ENCODE measurements at regions not wholly inside any gene's neighbourhood (a gene's known extent, or its start where the extent isn't known, plus 50 kb on each side); places are given as distances from the start of the nearest gene placed in this dataset.
"Not testable (repeated sequence)": the region's sequence is repeated elsewhere in the genome, so short reads cannot be mapped to it uniquely, and the experiment has no call there.

DNA sequence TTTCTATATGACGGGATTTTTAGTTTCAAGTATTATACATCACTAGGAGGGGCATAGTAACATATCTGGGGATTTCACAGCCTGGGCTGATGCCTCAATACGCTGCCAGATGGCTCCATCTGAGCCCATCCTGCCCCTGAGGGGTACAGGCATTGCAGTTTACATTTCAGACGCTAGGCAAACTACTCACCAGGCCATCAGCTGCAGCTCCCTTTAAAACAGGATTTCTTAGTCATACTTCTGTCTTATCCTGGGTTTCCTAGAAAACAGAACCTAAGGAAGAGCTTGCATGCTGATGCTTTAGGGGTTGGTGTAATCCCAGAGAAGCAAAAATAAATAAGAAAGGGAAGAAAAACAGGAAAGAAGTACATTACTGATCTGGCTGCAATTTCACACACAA, 372.8 kb upstream of the PIK3R1 start:
- no peaks in the 10 kb centered on the region for H3K27me3 ChIP-seq (ENCODE audit: control insufficient read depth in 1 of 2, insufficient read depth in 1 of 2, low read length in 2 of 2)
- H2AFZ ChIP-seq (ENCODE audit: low read depth, low read length) = no peak overlapping the region

GRCh38 chr5:67837225-67837624, 378.3 kb upstream of the PIK3R1 start:
- WGBS = no CpG with 5 or more reads among the region's 3 CpGs

More for the DNA sequence above, 372.8 kb upstream of the PIK3R1 start:
- no peak overlapping the region for H2BK15ac ChIP-seq (ENCODE audit: low read depth, poor library complexity, severe bottlenecking)
- H3K18ac ChIP-seq (ENCODE audit: low read depth in 1 of 2, low read length in 2 of 2) = no peak overlapping the region
- 78% methylated on average over 2 of the region's 3 CpGs for WGBS
- DNase-seq = peak; percentile 47
- no peaks in the 10 kb centered on the region for H3K9me3 ChIP-seq (ENCODE audit: control insufficient read depth, low read length)
- no peak overlapping the region for H3K14ac ChIP-seq (ENCODE audit: low read length in 2 of 2)
- no peak overlapping the region for H3K9ac ChIP-seq (ENCODE audit: low read length)
- no peaks in the 10 kb centered on the region for H3K79me1 ChIP-seq (replicated peaks; ENCODE audit: low read length, poor library complexity, severe bottlenecking)
- H3K4me2 ChIP-seq (ENCODE audit: low read length, poor library complexity, severe bottlenecking) = no peak overlapping the region
- no peak overlapping the region for H3K4me3 ChIP-seq (ENCODE audit: insufficient read depth in 1 of 2, low read depth in 1 of 2, low read length in 2 of 2)
- no peaks in the 10 kb centered on the region for H3K36me3 ChIP-seq (ENCODE audit: control insufficient read depth in 1 of 2, insufficient read depth in 2 of 2, low read depth in 1 of 2, low read length in 2 of 2)
- no peak overlapping the region for H3K4ac ChIP-seq (ENCODE audit: low read depth in 1 of 2, low read length in 2 of 2)
- H2BK12ac ChIP-seq (ENCODE audit: low read length in 2 of 2) = peak overlapping the region in 1 of 2 experiments; percentile 60
- H3K27ac ChIP-seq (ENCODE audit: low read length, poor library complexity, severe bottlenecking) = no peak overlapping the region
- no peak overlapping the region for H2BK5ac ChIP-seq (ENCODE audit: low read depth, low read length, poor library complexity, severe bottlenecking)
- H3K4me1 ChIP-seq (ENCODE audit: control insufficient read depth, insufficient read depth, low read depth, low read length) = no peaks in the 10 kb centered on the region
- no peak overlapping the region for H2AK5ac ChIP-seq (ENCODE audit: low read length, severe bottlenecking)
- H4K91ac ChIP-seq (ENCODE audit: low read length) = no peak overlapping the region
- H3K23ac ChIP-seq (ENCODE audit: low read length in 2 of 2) = no peak overlapping the region
- no peak overlapping the region for H2BK120ac ChIP-seq (ENCODE audit: low read depth, low read length)
- H4K8ac ChIP-seq (ENCODE audit: low read length) = no peak overlapping the region

DNA sequence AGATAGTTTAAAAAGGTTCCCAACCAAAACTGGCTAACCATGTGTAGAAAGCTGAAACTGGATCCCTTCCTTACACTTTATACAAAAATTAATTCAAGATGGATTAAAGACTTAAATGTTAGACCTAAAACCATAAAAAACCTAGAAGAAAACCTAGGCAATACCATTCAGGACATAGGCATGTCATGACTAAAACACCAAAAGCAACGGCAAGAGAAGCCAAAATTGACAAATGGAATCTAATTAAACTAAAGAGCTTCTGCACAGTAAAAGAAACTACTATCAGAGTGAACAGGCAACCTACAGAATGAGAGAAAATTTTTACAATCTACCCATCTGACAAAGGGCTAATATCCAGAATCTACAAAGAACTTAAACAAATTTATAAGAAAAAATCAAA, 379.1 kb upstream of the PIK3R1 start:
- not testable (repeated sequence) for H2AFZ ChIP-seq (ENCODE audit: low read depth, low read length); H3K23ac ChIP-seq (ENCODE audit: low read length in 2 of 2); H3K4me1 ChIP-seq (ENCODE audit: control insufficient read depth, insufficient read depth, low read depth, low read length); H3K9me3 ChIP-seq (ENCODE audit: control insufficient read depth, low read length); H3K18ac ChIP-seq (ENCODE audit: low read depth in 1 of 2, low read length in 2 of 2); H2BK12ac ChIP-seq (ENCODE audit: low read length in 2 of 2); H3K14ac ChIP-seq (ENCODE audit: low read length in 2 of 2); H2BK15ac ChIP-seq (ENCODE audit: low read depth, poor library complexity, severe bottlenecking); H2BK120ac ChIP-seq (ENCODE audit: low read depth, low read length); DNase-seq; H3K4ac ChIP-seq (ENCODE audit: low read depth in 1 of 2, low read length in 2 of 2); H3K79me1 ChIP-seq (replicated peaks; ENCODE audit: low read length, poor library complexity, severe bottlenecking); H4K91ac ChIP-seq (ENCODE audit: low read length); H3K27me3 ChIP-seq (ENCODE audit: control insufficient read depth in 1 of 2, insufficient read depth in 1 of 2, low read length in 2 of 2); H3K36me3 ChIP-seq (ENCODE audit: control insufficient read depth in 1 of 2, insufficient read depth in 2 of 2, low read depth in 1 of 2, low read length in 2 of 2); H3K27ac ChIP-seq (ENCODE audit: low read length, poor library complexity, severe bottlenecking); H2BK5ac ChIP-seq (ENCODE audit: low read depth, low read length, poor library complexity, severe bottlenecking); H3K4me2 ChIP-seq (ENCODE audit: low read length, poor library complexity, severe bottlenecking); H4K8ac ChIP-seq (ENCODE audit: low read length); H2AK5ac ChIP-seq (ENCODE audit: low read length, severe bottlenecking); H3K9ac ChIP-seq (ENCODE audit: low read length); H3K4me3 ChIP-seq (ENCODE audit: insufficient read depth in 1 of 2, low read depth in 1 of 2, low read length in 2 of 2)
- WGBS = 50% methylated on average over 1 of the region's 1 CpG

More at GRCh38 chr5:67837225-67837624, 378.3 kb upstream of the PIK3R1 start:
- H3K14ac ChIP-seq (ENCODE audit: low read length in 2 of 2); H3K4me3 ChIP-seq (ENCODE audit: insufficient read depth in 1 of 2, low read depth in 1 of 2, low read length in 2 of 2); H3K27ac ChIP-seq (ENCODE audit: low read length, poor library complexity, severe bottlenecking); H3K79me1 ChIP-seq (replicated peaks; ENCODE audit: low read length, poor library complexity, severe bottlenecking); H3K4me1 ChIP-seq (ENCODE audit: control insufficient read depth, insufficient read depth, low read depth, low read length); H4K8ac ChIP-seq (ENCODE audit: low read length); H3K4me2 ChIP-seq (ENCODE audit: low read length, poor library complexity, severe bottlenecking); H2BK120ac ChIP-seq (ENCODE audit: low read depth, low read length); H2BK15ac ChIP-seq (ENCODE audit: low read depth, poor library complexity, severe bottlenecking); DNase-seq; H2BK12ac ChIP-seq (ENCODE audit: low read length in 2 of 2); H3K23ac ChIP-seq (ENCODE audit: low read length in 2 of 2); H3K9ac ChIP-seq (ENCODE audit: low read length); H3K4ac ChIP-seq (ENCODE audit: low read depth in 1 of 2, low read length in 2 of 2); H3K18ac ChIP-seq (ENCODE audit: low read depth in 1 of 2, low read length in 2 of 2); H2AK5ac ChIP-seq (ENCODE audit: low read length, severe bottlenecking); H3K9me3 ChIP-seq (ENCODE audit: control insufficient read depth, low read length); H3K36me3 ChIP-seq (ENCODE audit: control insufficient read depth in 1 of 2, insufficient read depth in 2 of 2, low read depth in 1 of 2, low read length in 2 of 2); H3K27me3 ChIP-seq (ENCODE audit: control insufficient read depth in 1 of 2, insufficient read depth in 1 of 2, low read length in 2 of 2); H4K91ac ChIP-seq (ENCODE audit: low read length); H2AFZ ChIP-seq (ENCODE audit: low read depth, low read length); H2BK5ac ChIP-seq (ENCODE audit: low read depth, low read length, poor library complexity, severe bottlenecking): not testable (repeated sequence)

DNA sequence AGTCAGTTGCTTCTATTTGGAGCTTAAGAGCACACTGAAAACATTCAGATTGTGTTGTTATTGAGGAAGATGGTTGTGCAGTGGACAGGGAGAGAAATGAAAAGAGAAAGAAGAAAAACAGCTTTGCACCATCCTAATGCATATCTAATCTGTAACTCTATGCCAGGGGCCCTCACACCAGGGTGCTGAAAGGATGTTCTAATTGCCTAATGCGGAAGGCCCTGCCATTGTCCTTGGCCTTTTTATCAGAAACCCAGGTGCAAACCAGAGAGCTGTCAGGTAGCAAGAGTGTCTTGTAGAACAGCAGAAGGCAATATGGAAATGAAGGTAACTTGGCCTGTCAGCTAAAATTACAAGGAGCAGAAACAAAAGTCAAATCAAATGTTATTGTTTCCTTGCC, 384.5 kb upstream of the PIK3R1 start:
- Histone ChIP-seq H3K79me1 (replicated peaks; ENCODE audit: low read length, poor library complexity, severe bottlenecking) (no peaks in the 10 kb centered on the region), H2BK15ac (ENCODE audit: low read depth, poor library complexity, severe bottlenecking) (no peak overlapping the region), H3K9ac (ENCODE audit: low read length) (no peak overlapping the region), H2AFZ (ENCODE audit: low read depth, low read length) (no peak overlapping the region), H3K4ac (ENCODE audit: low read depth in 1 of 2, low read length in 2 of 2) (no peak overlapping the region), H2BK120ac (ENCODE audit: low read depth, low read length) (no peak overlapping the region), H3K4me2 (ENCODE audit: low read length, poor library complexity, severe bottlenecking) (no peak overlapping the region), H3K27ac (ENCODE audit: low read length, poor library complexity, severe bottlenecking) (no peak overlapping the region), H3K27me3 (ENCODE audit: control insufficient read depth in 1 of 2, insufficient read depth in 1 of 2, low read length in 2 of 2) (no peaks in the 10 kb centered on the region), H3K36me3 (ENCODE audit: control insufficient read depth in 1 of 2, insufficient read depth in 2 of 2, low read depth in 1 of 2, low read length in 2 of 2) (no peaks in the 10 kb centered on the region), H3K4me3 (ENCODE audit: insufficient read depth in 1 of 2, low read depth in 1 of 2, low read length in 2 of 2) (no peak overlapping the region), H3K4me1 (ENCODE audit: control insufficient read depth, insufficient read depth, low read depth, low read length) (no peaks in the 10 kb centered on the region), H2AK5ac (ENCODE audit: low read length, severe bottlenecking) (no peak overlapping the region), H4K8ac (ENCODE audit: low read length) (no peak overlapping the region), H3K9me3 (ENCODE audit: control insufficient read depth, low read length) (no peaks in the 10 kb centered on the region), H3K18ac (ENCODE audit: low read depth in 1 of 2, low read length in 2 of 2) (no peak overlapping the region), H4K91ac (ENCODE audit: low read length) (no peak overlapping the region), H2BK12ac (ENCODE audit: low read length in 2 of 2) (no peak overlapping the region), H3K14ac (ENCODE audit: low read length in 2 of 2) (no peak overlapping the region), H2BK5ac (ENCODE audit: low read depth, low read length, poor library complexity, severe bottlenecking) (no peak overlapping the region), H3K23ac (ENCODE audit: low read length in 2 of 2) (no peak overlapping the region)
- no peak for DNase-seq
- WGBS = 46% methylated on average over 1 of the region's 1 CpG
